ENCODE measurements at regions not wholly inside any gene's neighbourhood (a gene's known extent, or its start where the extent isn't known, plus 50 kb on each side); places are given as distances from the start of the nearest gene placed in this dataset.

DNA sequence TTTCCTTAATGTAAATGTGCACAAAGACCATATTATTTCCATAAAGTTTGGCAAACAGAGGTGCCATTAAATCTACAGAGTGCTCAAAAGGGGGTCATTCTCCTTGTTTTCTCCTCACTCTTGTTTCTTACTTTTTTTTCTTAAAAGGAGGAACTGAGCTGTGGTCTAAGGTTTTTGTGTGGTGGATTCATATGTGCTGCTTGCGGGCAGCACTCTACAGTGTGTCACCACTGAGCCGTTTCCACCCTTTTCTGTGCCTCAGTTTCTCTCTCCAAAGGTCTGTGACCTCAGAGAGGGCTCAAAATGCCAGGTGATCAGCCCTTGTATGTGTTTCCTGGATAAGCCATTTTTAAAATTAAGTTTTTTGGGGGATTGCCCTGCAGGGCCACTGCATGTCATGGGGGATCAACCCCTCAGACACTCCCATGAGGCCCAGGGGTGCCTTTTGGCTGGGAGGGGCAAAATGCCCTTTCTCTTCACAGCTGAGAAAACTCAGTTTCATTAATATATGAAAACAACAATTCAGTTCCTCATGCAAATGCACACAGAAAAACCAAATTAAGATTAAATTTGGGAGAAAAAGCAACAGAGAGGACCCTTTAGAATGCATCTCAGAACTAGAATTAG is 56.9 kb upstream of the VOPP1 start:
- in situ Hi-C loops (cut with HindIII; ENCODE audit: low sequenced_read_pairs) = no loop called here
- DNase-seq (ENCODE audit: low read depth, low spot score) = no peak
- TF ChIP-seq, protein P1, sequence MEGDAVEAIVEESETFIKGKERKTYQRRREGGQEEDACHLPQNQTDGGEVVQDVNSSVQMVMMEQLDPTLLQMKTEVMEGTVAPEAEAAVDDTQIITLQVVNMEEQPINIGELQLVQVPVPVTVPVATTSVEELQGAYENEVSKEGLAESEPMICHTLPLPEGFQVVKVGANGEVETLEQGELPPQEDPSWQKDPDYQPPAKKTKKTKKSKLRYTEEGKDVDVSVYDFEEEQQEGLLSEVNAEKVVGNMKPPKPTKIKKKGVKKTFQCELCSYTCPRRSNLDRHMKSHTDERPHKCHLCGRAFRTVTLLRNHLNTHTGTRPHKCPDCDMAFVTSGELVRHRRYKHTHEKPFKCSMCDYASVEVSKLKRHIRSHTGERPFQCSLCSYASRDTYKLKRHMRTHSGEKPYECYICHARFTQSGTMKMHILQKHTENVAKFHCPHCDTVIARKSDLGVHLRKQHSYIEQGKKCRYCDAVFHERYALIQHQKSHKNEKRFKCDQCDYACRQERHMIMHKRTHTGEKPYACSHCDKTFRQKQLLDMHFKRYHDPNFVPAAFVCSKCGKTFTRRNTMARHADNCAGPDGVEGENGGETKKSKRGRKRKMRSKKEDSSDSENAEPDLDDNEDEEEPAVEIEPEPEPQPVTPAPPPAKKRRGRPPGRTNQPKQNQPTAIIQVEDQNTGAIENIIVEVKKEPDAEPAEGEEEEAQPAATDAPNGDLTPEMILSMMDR (IDR thresholded peaks at IDR 0.05; ENCODE audit: low read depth, low read length) = no peak
- H3K4me3 ChIP-seq (ENCODE audit: low read depth, low read length) = no peak overlapping the region

DNA sequence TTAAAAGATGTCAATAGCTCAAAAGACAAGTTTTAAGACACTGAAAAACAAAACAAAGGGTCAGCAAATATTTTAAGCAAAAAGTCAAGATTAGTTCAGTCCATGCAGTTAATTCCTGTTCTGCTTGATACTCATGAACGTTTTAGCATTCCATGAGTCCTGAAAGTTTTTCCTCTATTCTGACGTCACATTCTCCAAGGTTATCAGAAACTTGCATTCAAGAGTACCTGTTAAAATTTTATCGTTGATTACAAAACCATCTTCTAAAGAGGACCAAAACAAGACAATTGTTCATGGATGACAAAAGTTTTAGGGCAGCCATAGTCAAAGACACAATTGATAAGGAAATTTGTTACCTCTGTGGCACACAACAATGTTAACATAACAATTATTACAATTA is 52.5 kb upstream of the VOPP1 start:
- in situ Hi-C loops (cut with HindIII; ENCODE audit: low sequenced_read_pairs) = no loop called here
- no peak overlapping the region for H3K4me3 ChIP-seq (ENCODE audit: low read depth, low read length)
- DNase-seq (ENCODE audit: low read depth, low spot score) = no peak

DNA sequence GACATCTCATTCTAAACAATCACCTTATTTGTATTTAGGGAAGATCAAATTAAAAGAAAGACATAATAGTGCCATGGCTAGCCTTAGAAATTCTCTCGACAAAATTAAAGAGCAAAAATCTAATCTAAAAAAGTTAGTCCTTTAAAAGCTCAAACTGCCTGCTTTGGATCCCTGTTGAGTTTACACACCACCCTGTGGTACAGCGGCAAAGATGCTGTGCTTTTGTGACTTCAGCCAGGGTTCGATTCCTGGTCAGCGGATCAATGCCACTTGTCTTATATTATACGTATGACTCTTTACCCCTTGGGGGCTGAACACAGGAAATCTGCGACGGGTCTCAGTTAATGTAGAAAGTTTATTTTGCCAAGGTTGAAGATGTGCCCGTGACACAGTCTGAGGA is 51.3 kb upstream of the VOPP1 start:
- TF ChIP-seq, protein P1 (IDR thresholded peaks at IDR 0.05; ENCODE audit: low read depth, low read length) = no peak
- no peak for DNase-seq (ENCODE audit: low read depth, low spot score)
- no peak overlapping the region for H3K4me3 ChIP-seq (ENCODE audit: low read depth, low read length)
- in situ Hi-C loops (cut with HindIII; ENCODE audit: low sequenced_read_pairs) = no loop called here

More for the DNA sequence above, 52.5 kb upstream of the VOPP1 start:
- TF ChIP-seq, protein P1 (IDR thresholded peaks at IDR 0.05; ENCODE audit: low read depth, low read length) = no peak

DNA sequence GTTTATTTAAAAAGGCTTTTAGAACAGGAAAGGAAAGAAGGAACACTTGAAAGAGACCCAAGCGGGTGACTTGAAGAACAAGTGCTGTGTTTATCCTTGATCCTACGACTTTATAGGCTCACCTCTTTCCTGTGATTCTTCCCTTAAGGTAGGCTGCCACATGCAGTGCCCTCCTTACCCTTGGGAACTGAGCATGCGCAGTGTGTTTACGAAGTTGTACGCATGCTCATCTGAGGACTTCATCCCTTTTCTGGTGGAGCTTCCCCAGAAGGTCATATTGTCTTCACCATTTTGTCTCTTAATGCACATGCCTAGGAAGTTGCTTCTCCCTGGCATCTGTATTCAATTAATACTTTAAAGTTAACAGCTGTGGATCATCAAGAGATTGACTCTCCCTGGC is 49.9 kb upstream of the VOPP1 start:
- no peak for DNase-seq (ENCODE audit: low read depth, low spot score)
- in situ Hi-C loops (cut with HindIII; ENCODE audit: low sequenced_read_pairs) = no loop called here
- TF ChIP-seq, protein P1 (IDR thresholded peaks at IDR 0.05; ENCODE audit: low read depth, low read length) = no peak
- H3K4me3 ChIP-seq (ENCODE audit: low read depth, low read length) = no peak overlapping the region

All from astrocyte of the spinal cord (primary cell).